HEK293T (cell line): ENCODE measurements at regions not wholly inside any gene's neighbourhood (a gene's known extent, or its start where the extent isn't known, plus 50 kb on each side); places are given as distances from the start of the nearest gene placed in this dataset.

Experiments
- ARNT ChIP-seq: fragments of 450-650 bp; IDR thresholded peaks from 2 replicates; pipeline ENCODE4 v1.6.1; 2017; ENCODE audit warnings: mild to moderate bottlenecking
- FOXA1 ChIP-seq: fragments of 450-650 bp; IDR thresholded peaks from 2 replicates; pipeline ENCODE4 v1.6.1; 2016; ENCODE audit warnings: mild to moderate bottlenecking
- FOXK2 ChIP-seq: fragments of 450-650 bp; IDR thresholded peaks from 2 replicates; pipeline ENCODE4 v1.6.1; 2016; ENCODE audit warnings: mild to moderate bottlenecking
- PKNOX1 ChIP-seq: fragments of 450-650 bp; IDR thresholded peaks from 2 replicates; pipeline ENCODE4 v1.6.1; 2016

- TF ChIP-seq PKNOX1 (no peak), FOXA1 (no peak), FOXK2 (no peak), ARNT (no peak)
Measured at GRCh38 chr5:166910995-166911394, 1380.5 kb upstream of the WWC1 start.
